Right lobe of liver (tissue), 6 donors: ENCODE measurements at regions not wholly inside any gene's neighbourhood (a gene's known extent, or its start where the extent isn't known, plus 50 kb on each side); places are given as distances from the start of the nearest gene placed in this dataset.
A peak's percentile ranks its signal among the peaks of the same experiment; 100 is the strongest.

ENCODE experiments used
- ATAC-seq, 4 donors: fragments of 200-7000 bp; cut with Tn5 transposase; one replicate each; pipeline ENCODE4 v1.9.1; 2020; ENCODE audit warnings: mild to moderate bottlenecking in 4 of 4, moderate library complexity in 4 of 4
- DNase-seq, 3 donors: peaks; one replicate each; pipeline ENCODE4 v3.0.0-alpha.2; 2020
- H3K27ac ChIP-seq, 3 donors: fragments of 200-600 bp; one replicate each; pipeline ENCODE4 v1.8.0; 2022
- H3K27me3 ChIP-seq, 2 donors: fragments of 200-600 bp; one replicate each; pipeline ENCODE4 v1.8.0; 2022
- H3K36me3 ChIP-seq, 4 donors: fragments of 200-600 bp; sonication (generic) in 1 of 4; one replicate each; pipeline versions ENCODE4 v1.5.1 to v1.8.0; 2017 to 2022; ENCODE audit warnings: control low read depth in 1 of 4
- H3K4me1 ChIP-seq, 4 donors: fragments of 200-600 bp; sonication (generic) in 1 of 4; one replicate each; pipeline versions ENCODE4 v1.5.1 to v1.8.0; 2017 to 2022; ENCODE audit warnings: control low read depth in 1 of 4
- H3K4me3 ChIP-seq, 3 donors: fragments of 200-600 bp; one replicate each; pipeline ENCODE4 v1.8.0; 2022
- H3K9me3 ChIP-seq, 4 donors: fragments of 200-600 bp; sonication (generic) in 1 of 4; one replicate each; pipeline versions ENCODE4 v1.5.1 to v1.8.0; 2017 to 2022; ENCODE audit warnings: control low read depth in 1 of 4
- CTCF ChIP-seq, 4 donors: fragments of 200-600 bp in 3 of 4; fragments of 450-650 bp in 1 of 4; IDR thresholded peaks; one replicate each; pipeline versions ENCODE4 v1.5.1 to v1.8.0; 2016 to 2022; ENCODE audit warnings: antibody characterized with exemption in 4 of 4, mild to moderate bottlenecking in 2 of 4
- POLR2A ChIP-seq: fragments of 450-650 bp; IDR thresholded peaks from one replicate; pipeline ENCODE4 v1.6.1; 2017; ENCODE audit warnings: antibody characterized with exemption, mild to moderate bottlenecking
- WGBS: methylation state at CpG from one replicate; pipeline ENCODE4 v1.1.6; 2018; ENCODE audit warnings: low coverage, low lambda C conversion rate; ENCODE audit not compliant: insufficient coverage; ENCODE audit errors: missing lambda C conversion rate; 5-methylcytosine and 5-hydroxymethylcytosine counted together
- intact Hi-C, 2 donors: fragments of 100-400 bp; cut with DNase I; formaldehyde crosslinking; loops; one replicate each; pipeline versions ENCODE4 v1.11.2 to v1.14.1; 2022
- donor health status: DM: no; HTN: yes; CAD: no.
- donor health status: DM: no; HTN: no; CAD: no.
- donor health status: DM: no; HTN: no; CAD: no.
- donor health status: DM: no; HTN: yes; CAD: no.
- donor health status: DM: no; HTN: yes; CAD: no.

- intact Hi-C loops: loop anchor here in 1 of 2 donors (10.0 kb wide), 1 partner anchor 443 kb away; no protein-coding TSS in a partner anchor
- ATAC-seq: peak; percentile 8 to 47 (median 37)
- H3K27ac ChIP-seq: no peak overlapping the region
- TF ChIP-seq CTCF (IDR thresholded peaks at IDR 0.05) (no peak), POLR2A (no peak)
- DNase-seq: no peak
- H3K9me3 ChIP-seq: no peaks in the 10 kb centered on the region
- H3K36me3 ChIP-seq: no peaks in the 10 kb centered on the region
- H3K27me3 ChIP-seq: no peaks in the 10 kb centered on the region
- WGBS: 43% methylated on average over 6 of the region's 7 CpGs
- peaks cover 0 to 2% (median 0%) of the 10 kb centered on the region in 4 donors for H3K4me1 ChIP-seq
- H3K4me3 ChIP-seq: no peak overlapping the region
Measured at GRCh38 chr5:82352146-82352791, 74.1 kb upstream of the RPS23 start.

- WGBS: 0% methylated on average over 2 of the region's 2 CpGs
- Histone ChIP-seq H3K4me1 (peaks cover 0 to 2% (median 0%) of the 10 kb centered on the region in 4 donors), H3K4me3 (no peak overlapping the region), H3K27me3 (no peaks in the 10 kb centered on the region), H3K36me3 (no peaks in the 10 kb centered on the region), H3K27ac (no peak overlapping the region), H3K9me3 (no peaks in the 10 kb centered on the region)
- DNase-seq (no peak), ATAC-seq (peak; percentile 95 to 99 (median 97))
- intact Hi-C loops: loop anchor here in 1 of 2 donors (10.0 kb wide), 1 partner anchor 443 kb away; no protein-coding TSS in a partner anchor
- peak; percentile 74 to 97 (median 79) for TF ChIP-seq CTCF (IDR thresholded peaks at IDR 0.05)
- TF ChIP-seq POLR2A: no peak
Measured at GRCh38 chr5:82351754-82352145, 73.6 kb upstream of the RPS23 start.

GRCh38 chr5:82351297-82351696 is 73.1 kb upstream of the RPS23 start:
- intact Hi-C loops: loop anchor here in 1 of 2 donors (10.0 kb wide), 1 partner anchor 444 kb away; no protein-coding TSS in a partner anchor
- WGBS: 67% methylated on average over 1 of the region's 1 CpG

GRCh38 chr5:82349652-82350051 is 71.5 kb upstream of the RPS23 start:
- H3K27ac ChIP-seq: no peak overlapping the region
- H3K4me3 ChIP-seq: no peak overlapping the region
- ATAC-seq: no peak
- H3K4me1 ChIP-seq: peaks cover 0 to 4% (median 0%) of the 10 kb centered on the region in 4 donors
- H3K36me3 ChIP-seq: no peaks in the 10 kb centered on the region
- WGBS: 69% methylated on average over 4 of the region's 4 CpGs
- H3K27me3 ChIP-seq: no peaks in the 10 kb centered on the region
- DNase-seq: no peak
- intact Hi-C loops: loop anchor here in 1 of 2 donors (10.0 kb wide), 1 partner anchor 445 kb away; no protein-coding TSS in a partner anchor
- TF ChIP-seq POLR2A (no peak), CTCF (IDR thresholded peaks at IDR 0.05) (peak in 3 of 4 donors; percentile 28 to 36 (median 32))
- H3K9me3 ChIP-seq: no peaks in the 10 kb centered on the region

More at GRCh38 chr5:82351297-82351696, 73.1 kb upstream of the RPS23 start:
- Histone ChIP-seq H3K4me3 (no peak overlapping the region), H3K4me1 (peaks cover 0 to 2% (median 0%) of the 10 kb centered on the region in 4 donors), H3K36me3 (no peaks in the 10 kb centered on the region), H3K27me3 (no peaks in the 10 kb centered on the region), H3K27ac (no peak overlapping the region), H3K9me3 (no peaks in the 10 kb centered on the region)
- no peak for DNase-seq
- no peak for ATAC-seq
- TF ChIP-seq CTCF (IDR thresholded peaks at IDR 0.05): no peak
- no peak for TF ChIP-seq POLR2A
